Lung (tissue), 11 donors: ENCODE measurements at regions not wholly inside any gene's neighbourhood (a gene's known extent, or its start where the extent isn't known, plus 50 kb on each side); places are given as distances from the start of the nearest gene placed in this dataset.

Experiments used
- ATAC-seq: fragments of 200-7000 bp; cut with Tn5 transposase; one replicate; pipeline ENCODE4 v1.9.1; 2020; ENCODE audit warnings: moderate number of reproducible peaks; ENCODE audit not compliant: insufficient read depth, low FRiP score
- DNase-seq, 3 donors: peaks; one replicate each; pipeline ENCODE4 v3.0.0-alpha.2; 2013 to 2017
- H3K27ac ChIP-seq, 2 donors: one replicate each; pipeline ENCODE4 v1.5.1; 2013; ENCODE audit warnings: mild to moderate bottlenecking in 2 of 2, moderate library complexity in 2 of 2, control low read depth in 1 of 2, inconsistent platforms in 1 of 2, low read depth in 1 of 2, low read length in 1 of 2
- H3K27me3 ChIP-seq, 3 donors: one replicate each; pipeline ENCODE4 v1.5.1; 2013; ENCODE audit warnings: low read length in 2 of 3; ENCODE audit not compliant: control insufficient read depth in 3 of 3, insufficient read depth in 3 of 3
- H3K36me3 ChIP-seq, 4 donors: one replicate each; pipeline ENCODE4 v1.5.1; 2013; ENCODE audit warnings: low read length in 4 of 4, mild to moderate bottlenecking in 1 of 4, moderate library complexity in 1 of 4; ENCODE audit not compliant: control insufficient read depth in 4 of 4, insufficient read depth in 4 of 4
- H3K4me1 ChIP-seq, 5 donors: one replicate each; pipeline ENCODE4 v1.5.1; 2013; ENCODE audit warnings: low read length in 5 of 5, mild to moderate bottlenecking in 2 of 5, moderate library complexity in 1 of 5; ENCODE audit not compliant: control insufficient read depth in 5 of 5, insufficient read depth in 5 of 5
- H3K4me3 ChIP-seq: one replicate; pipeline ENCODE4 v1.5.1; 2013; ENCODE audit warnings: mild to moderate bottlenecking, control low read depth, moderate library complexity
- H3K9ac ChIP-seq, 2 donors: one replicate each; pipeline ENCODE4 v1.5.1; 2013; ENCODE audit warnings: low read length in 2 of 2, control low read depth in 1 of 2; ENCODE audit not compliant: insufficient read depth in 1 of 2
- H3K9me3 ChIP-seq, 4 donors: one replicate each; pipeline ENCODE4 v1.5.1; 2013; ENCODE audit warnings: low read length in 3 of 4, mild to moderate bottlenecking in 1 of 4, moderate library complexity in 1 of 4; ENCODE audit not compliant: control insufficient read depth in 4 of 4, insufficient read depth in 3 of 4
- CTCF ChIP-seq: IDR thresholded peaks from 2 replicates; pipeline ENCODE4 v1.5.1; 2012; ENCODE audit warnings: mild to moderate bottlenecking; ENCODE audit errors: control extremely low read depth, extremely low read depth
- WGBS, 2 donors: extraction: QIAGEN DNeasy Blood & Tissue Kit; methylation state at CpG; one replicate each; pipeline ENCODE4 v1.1.7; 2013; 5-methylcytosine and 5-hydroxymethylcytosine counted together
- donor health status: control.
- donor health status: control.
- donor health status: Bipolar disorder and iron deficiency.
- donor health status: healthy.
- donor health status: DM: yes; HTN: yes; CAD: no.

- no peaks in the 10 kb centered on the region for H3K4me1 ChIP-seq
- no peaks in the 10 kb centered on the region for H3K9me3 ChIP-seq
- H3K4me3 ChIP-seq = no peak overlapping the region
- H3K9ac ChIP-seq = no peak overlapping the region
- no peak for TF ChIP-seq CTCF
- no peaks in the 10 kb centered on the region for H3K27me3 ChIP-seq
- no peak for ATAC-seq
- no peaks in the 10 kb centered on the region for H3K36me3 ChIP-seq
- no peak overlapping the region for H3K27ac ChIP-seq
- no peak for DNase-seq
Observed at GRCh38 chr3:144296808-144297207, 325.2 kb downstream of the DIPK2A start.

GRCh38 chr3:144301863-144302262 is 330.2 kb downstream of the DIPK2A start:
- no peak overlapping the region for H3K27ac ChIP-seq
- 82 to 86% methylated on average over 1 of the region's 1 CpG for WGBS, 2 donors
- ATAC-seq (no peak), DNase-seq (no peak)
- H3K9ac ChIP-seq = no peak overlapping the region
- H3K36me3 ChIP-seq = no peaks in the 10 kb centered on the region
- no peak for TF ChIP-seq CTCF
- H3K9me3 ChIP-seq = peaks cover 0 to 9% (median 5%) of the 10 kb centered on the region in 4 donors
- no peaks in the 10 kb centered on the region for H3K27me3 ChIP-seq
- H3K4me1 ChIP-seq = no peaks in the 10 kb centered on the region
- no peak overlapping the region for H3K4me3 ChIP-seq

- Histone ChIP-seq H3K4me3 (no peak overlapping the region), H3K9ac (no peak overlapping the region), H3K27me3 (no peaks in the 10 kb centered on the region), H3K27ac (no peak overlapping the region), H3K4me1 (no peaks in the 10 kb centered on the region), H3K9me3 (peaks cover 0 to 9% (median 5%) of the 10 kb centered on the region in 4 donors), H3K36me3 (no peaks in the 10 kb centered on the region)
- no peak for TF ChIP-seq CTCF
- DNase-seq = peak in 1 of 3 donors; percentile 6
- ATAC-seq = no peak
- 66 to 88% methylated on average over 3 of the region's 3 CpGs for WGBS, 2 donors
Observed at GRCh38 chr3:144307951-144308350, 336.3 kb downstream of the DIPK2A start.

GRCh38 chr3:144308396-144308795 is 336.8 kb downstream of the DIPK2A start:
- WGBS, 2 donors = 61 to 76% methylated on average over 3 of the region's 3 CpGs
- no peak for TF ChIP-seq CTCF
- no peaks in the 10 kb centered on the region for H3K36me3 ChIP-seq

More at GRCh38 chr3:144308396-144308795, 336.8 kb downstream of the DIPK2A start:
- H3K27me3 ChIP-seq = no peaks in the 10 kb centered on the region
- DNase-seq (no peak), ATAC-seq (no peak)
- no peaks in the 10 kb centered on the region for H3K4me1 ChIP-seq
- no peak overlapping the region for H3K9ac ChIP-seq
- peaks cover 0 to 6% (median 5%) of the 10 kb centered on the region in 4 donors for H3K9me3 ChIP-seq
- no peak overlapping the region for H3K27ac ChIP-seq
- H3K4me3 ChIP-seq = no peak overlapping the region
